Ascending aorta (tissue), 2 donors: ENCODE measurements at regions not wholly inside any gene's neighbourhood (a gene's known extent, or its start where the extent isn't known, plus 50 kb on each side); places are given as distances from the start of the nearest gene placed in this dataset.

Source experiments
- DNase-seq, 2 donors: peaks; one replicate each; pipeline ENCODE4 v3.0.0-alpha.2; 2019; ENCODE audit warnings: low spot score in 2 of 2
- H3K27ac ChIP-seq, 2 donors: fragments of 200-600 bp; sonication (generic); one replicate each; pipeline ENCODE4 v1.5.1; 2016 to 2017; ENCODE audit warnings: mild to moderate bottlenecking in 1 of 2
- H3K27me3 ChIP-seq: fragments of 200-600 bp; sonication (generic); one replicate; pipeline ENCODE4 v1.5.1; 2017
- H3K36me3 ChIP-seq, 2 donors: fragments of 200-600 bp; sonication (generic); one replicate each; pipeline ENCODE4 v1.5.1; 2016
- H3K4me1 ChIP-seq, 2 donors: fragments of 200-600 bp; sonication (generic); one replicate each; pipeline ENCODE4 v1.5.1; 2016 to 2017; ENCODE audit warnings: mild to moderate bottlenecking in 1 of 2
- H3K4me3 ChIP-seq, 2 donors: fragments of 200-600 bp; sonication (generic); one replicate each; pipeline ENCODE4 v1.5.1; 2016 to 2017; ENCODE audit warnings: mild to moderate bottlenecking in 1 of 2
- H3K9me3 ChIP-seq, 2 donors: fragments of 200-600 bp; sonication (generic); one replicate each; pipeline ENCODE4 v1.5.1; 2016
- CTCF ChIP-seq, 3 experiments: fragments of 200-600 bp in 2 of 3; fragments of 450-650 bp in 1 of 3; sonication (generic) in 2 of 3; IDR thresholded peaks; one replicate each; pipeline ENCODE4 v1.5.1; 2016 to 2019; ENCODE audit warnings: antibody characterized with exemption in 3 of 3, mild to moderate bottlenecking in 1 of 3, moderate library complexity in 1 of 3
- intact Hi-C: fragments of 100-400 bp; cut with DNase I; formaldehyde crosslinking; loops from one replicate; pipeline ENCODE4 v1.15.1; 2023

GRCh38 chr10:78613132-78613531 lies 455.6 kb upstream of the ZMIZ1 start:
- Histone ChIP-seq H3K9me3 (peaks cover 0 to 13% of the 10 kb centered on the region in 2 donors), H3K4me1 (no peaks in the 10 kb centered on the region), H3K4me3 (no peak overlapping the region), H3K27ac (no peak overlapping the region), H3K27me3 (no peaks in the 10 kb centered on the region), H3K36me3 (no peaks in the 10 kb centered on the region)
- intact Hi-C loops: no loop called here
- DNase-seq: no peak
- TF ChIP-seq CTCF (IDR thresholded peaks at IDR 0.05): no peak

- Histone ChIP-seq H3K4me1 (no peaks in the 10 kb centered on the region), H3K27me3 (no peaks in the 10 kb centered on the region), H3K9me3 (peaks cover 0 to 6% of the 10 kb centered on the region in 2 donors), H3K4me3 (no peak overlapping the region), H3K27ac (no peak overlapping the region), H3K36me3 (no peaks in the 10 kb centered on the region)
- no peak for DNase-seq
- no peak for TF ChIP-seq CTCF (IDR thresholded peaks at IDR 0.05)
- intact Hi-C loops: no loop called here
Measured at GRCh38 chr10:78614267-78614666, 454.5 kb upstream of the ZMIZ1 start.

- Histone ChIP-seq H3K36me3 (no peaks in the 10 kb centered on the region), H3K4me3 (no peak overlapping the region), H3K27ac (no peak overlapping the region), H3K4me1 (no peaks in the 10 kb centered on the region), H3K27me3 (no peaks in the 10 kb centered on the region), H3K9me3 (peaks cover 0 to 2% of the 10 kb centered on the region in 2 donors)
- TF ChIP-seq CTCF (IDR thresholded peaks at IDR 0.05): no peak
- no peak for DNase-seq
- intact Hi-C loops: no loop called here
Measured at GRCh38 chr10:78614744-78615143, 454.0 kb upstream of the ZMIZ1 start.

- Histone ChIP-seq H3K4me3 (no peak overlapping the region), H3K27ac (no peak overlapping the region), H3K4me1 (no peaks in the 10 kb centered on the region), H3K9me3 (no peaks in the 10 kb centered on the region), H3K27me3 (no peaks in the 10 kb centered on the region), H3K36me3 (no peaks in the 10 kb centered on the region)
- no peak for TF ChIP-seq CTCF (IDR thresholded peaks at IDR 0.05)
- DNase-seq: peak in 1 of 2 donors; percentile 21
- intact Hi-C loops: no loop called here
Measured at GRCh38 chr10:78616125-78616695, 452.6 kb upstream of the ZMIZ1 start.

GRCh38 chr10:78617115-78617514 lies 451.7 kb upstream of the ZMIZ1 start:
- no peak overlapping the region for H3K4me3 ChIP-seq
- peak in 1 of 2 donors; percentile 30 for DNase-seq
- no peaks in the 10 kb centered on the region for H3K36me3 ChIP-seq
- no peak overlapping the region for H3K27ac ChIP-seq
- intact Hi-C loops: no loop called here
- no peak for TF ChIP-seq CTCF (IDR thresholded peaks at IDR 0.05)
- H3K9me3 ChIP-seq: no peaks in the 10 kb centered on the region
- H3K27me3 ChIP-seq: no peaks in the 10 kb centered on the region
- no peaks in the 10 kb centered on the region for H3K4me1 ChIP-seq

DNA sequence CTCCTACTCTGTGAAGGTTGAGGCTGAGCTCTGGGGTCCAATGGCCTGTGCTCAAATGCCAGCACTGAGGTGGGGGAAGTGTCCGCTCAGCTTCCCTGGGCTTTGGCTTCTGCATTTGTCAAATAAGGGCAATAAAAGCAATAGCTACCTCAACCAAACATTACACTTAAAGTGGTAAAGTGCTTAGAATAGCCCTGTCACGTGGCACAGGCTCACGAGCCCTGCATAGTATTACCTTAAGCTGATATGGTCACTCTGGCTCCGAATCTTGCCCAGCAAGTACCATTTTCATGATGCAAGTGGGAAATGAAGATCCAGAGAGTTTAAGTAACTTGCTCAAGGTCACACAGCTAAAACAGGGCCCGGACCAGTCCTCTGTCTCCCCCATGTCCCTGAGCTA lies 451.1 kb upstream of the ZMIZ1 start:
- no peaks in the 10 kb centered on the region for H3K4me1 ChIP-seq
- no peak for TF ChIP-seq CTCF (IDR thresholded peaks at IDR 0.05)
- no peaks in the 10 kb centered on the region for H3K27me3 ChIP-seq
- DNase-seq: peak in 1 of 2 donors; percentile 1
- intact Hi-C loops: no loop called here
- no peaks in the 10 kb centered on the region for H3K36me3 ChIP-seq
- no peak overlapping the region for H3K4me3 ChIP-seq
- H3K27ac ChIP-seq: no peak overlapping the region
- H3K9me3 ChIP-seq: no peaks in the 10 kb centered on the region
